ENCODE measurements at regions not wholly inside any gene's neighbourhood (a gene's known extent, or its start where the extent isn't known, plus 50 kb on each side); places are given as distances from the start of the nearest gene placed in this dataset.

- Mint-ChIP-seq H3K4me3 (ENCODE audit: unreplicated experiment) (no peak overlapping the region), H3K27me3 (ENCODE audit: insufficient read depth, unreplicated experiment) (no peaks in the 10 kb centered on the region), H3K4me1 (ENCODE audit: low read depth, unreplicated experiment) (no peaks in the 10 kb centered on the region), H3K27ac (ENCODE audit: unreplicated experiment) (no peak overlapping the region), H3K36me3 (ENCODE audit: insufficient read depth, unreplicated experiment) (peaks cover 4% of the 10 kb centered on the region), H3K9me3 (ENCODE audit: unreplicated experiment) (no peaks in the 10 kb centered on the region)
- no peak overlapping the region for H3K4me3 ChIP-seq (ENCODE audit: low read depth, low read length)
- H3K27me3 ChIP-seq (replicated peaks; ENCODE audit: control insufficient read depth, insufficient read depth, low read length), result no peaks in the 10 kb centered on the region
- POLR2A ChIA-PET, result no interaction called here
- DNase-seq, result no peak
- H3K4me1 ChIP-seq, result no peaks in the 10 kb centered on the region
- intact Hi-C loops (cut with micrococcal nuclease; ENCODE audit: unreplicated experiment), result no loop called here
- no peaks in the 10 kb centered on the region for H3K9me3 ChIP-seq
- BruUV-seq (replicated peaks), result no TSS peak
- H3K36me3 ChIP-seq (ENCODE audit: control insufficient read depth, insufficient read depth, low read length), result no peaks in the 10 kb centered on the region
- no peak for TF ChIP-seq CTCF (IDR thresholded peaks at IDR 0.05; ENCODE audit: insufficient read depth in 1 of 2, low read depth in 1 of 2, low read length in 1 of 2, severe bottlenecking in 1 of 2, unreplicated experiment in 1 of 2)
- CTCF ChIA-PET, result no interaction called here
These were observed 1983.5 kb upstream of the CELF4 start for GRCh38 chr18:39549144-39549543.

DNA sequence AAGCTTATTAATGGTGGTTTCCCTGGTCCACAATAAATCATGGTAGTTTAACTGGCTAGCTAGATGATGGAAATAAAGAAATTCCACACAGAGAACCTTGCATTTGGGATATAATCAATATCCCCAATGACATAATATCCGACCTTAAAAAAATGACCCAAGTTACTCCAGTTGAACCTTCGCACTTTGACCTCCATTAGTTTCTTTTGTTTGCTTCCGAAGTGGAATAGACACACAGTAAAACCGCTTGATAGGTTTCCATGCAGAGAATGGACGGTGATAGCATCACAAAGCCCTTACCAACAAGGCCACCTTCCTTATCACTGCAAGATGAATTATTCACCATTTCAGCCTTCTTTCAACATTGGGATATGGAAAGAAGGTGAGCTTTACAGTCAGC lies 1966.1 kb upstream of the CELF4 start:
- TF ChIP-seq CTCF (IDR thresholded peaks at IDR 0.05; ENCODE audit: insufficient read depth in 1 of 2, low read depth in 1 of 2, low read length in 1 of 2, severe bottlenecking in 1 of 2, unreplicated experiment in 1 of 2), result no peak
- H3K9me3 ChIP-seq, result no peaks in the 10 kb centered on the region
- CTCF ChIA-PET, result no interaction called here
- H3K4me1 Mint-ChIP-seq (ENCODE audit: low read depth, unreplicated experiment), result no peaks in the 10 kb centered on the region
- H3K4me1 ChIP-seq, result no peaks in the 10 kb centered on the region
- no peak overlapping the region for H3K4me3 Mint-ChIP-seq (ENCODE audit: unreplicated experiment)
- no peaks in the 10 kb centered on the region for H3K9me3 Mint-ChIP-seq (ENCODE audit: unreplicated experiment)
- no TSS peak for BruUV-seq (replicated peaks)
- H3K27ac Mint-ChIP-seq (ENCODE audit: unreplicated experiment), result no peak overlapping the region
- no peaks in the 10 kb centered on the region for H3K36me3 ChIP-seq (ENCODE audit: control insufficient read depth, insufficient read depth, low read length)
- H3K4me3 ChIP-seq (ENCODE audit: low read depth, low read length), result no peak overlapping the region
- intact Hi-C loops (cut with micrococcal nuclease; ENCODE audit: unreplicated experiment), result no loop called here
- POLR2A ChIA-PET, result no interaction called here
- no peaks in the 10 kb centered on the region for H3K27me3 Mint-ChIP-seq (ENCODE audit: insufficient read depth, unreplicated experiment)
- H3K27me3 ChIP-seq (replicated peaks; ENCODE audit: control insufficient read depth, insufficient read depth, low read length), result no peaks in the 10 kb centered on the region
- no peak for DNase-seq
- H3K36me3 Mint-ChIP-seq (ENCODE audit: insufficient read depth, unreplicated experiment), result no peaks in the 10 kb centered on the region

DNA sequence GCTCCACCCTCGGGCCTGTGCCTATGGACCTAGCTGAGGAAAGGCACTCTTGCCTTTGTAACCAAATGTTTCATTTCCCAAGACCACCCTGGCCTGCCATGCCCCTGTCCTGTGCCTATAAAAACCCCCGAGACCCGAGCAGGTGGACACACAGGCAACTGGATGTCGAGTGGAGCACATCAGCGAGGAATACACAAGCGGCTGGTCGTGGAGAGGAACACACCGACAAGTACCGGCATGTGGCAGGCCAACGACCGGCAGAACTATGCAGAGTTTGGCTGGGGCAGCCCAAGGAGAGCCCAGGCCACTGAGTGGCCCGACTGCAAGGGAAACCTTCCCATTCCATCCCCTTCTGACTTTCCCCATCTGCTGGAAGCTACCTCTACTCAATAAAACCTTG lies 1963.8 kb upstream of the CELF4 start:
- intact Hi-C loops (cut with micrococcal nuclease; ENCODE audit: unreplicated experiment), result no loop called here
- H3K27ac Mint-ChIP-seq (ENCODE audit: unreplicated experiment), result no peak overlapping the region
- no TSS peak for BruUV-seq (replicated peaks)

More for the DNA sequence above, 1963.8 kb upstream of the CELF4 start:
- no peak for TF ChIP-seq CTCF (IDR thresholded peaks at IDR 0.05; ENCODE audit: insufficient read depth in 1 of 2, low read depth in 1 of 2, low read length in 1 of 2, severe bottlenecking in 1 of 2, unreplicated experiment in 1 of 2)
- Histone ChIP-seq H3K4me3 (ENCODE audit: low read depth, low read length) (no peak overlapping the region), H3K36me3 (ENCODE audit: control insufficient read depth, insufficient read depth, low read length) (no peaks in the 10 kb centered on the region), H3K27me3 (replicated peaks; ENCODE audit: control insufficient read depth, insufficient read depth, low read length) (no peaks in the 10 kb centered on the region), H3K9me3 (no peaks in the 10 kb centered on the region), H3K4me1 (no peaks in the 10 kb centered on the region)
- no peaks in the 10 kb centered on the region for H3K36me3 Mint-ChIP-seq (ENCODE audit: insufficient read depth, unreplicated experiment)
- DNase-seq, result no peak
- no peaks in the 10 kb centered on the region for H3K27me3 Mint-ChIP-seq (ENCODE audit: insufficient read depth, unreplicated experiment)
- ChIA-PET POLR2A (no interaction called here), CTCF (no interaction called here)
- H3K4me1 Mint-ChIP-seq (ENCODE audit: low read depth, unreplicated experiment), result no peaks in the 10 kb centered on the region
- H3K9me3 Mint-ChIP-seq (ENCODE audit: unreplicated experiment), result no peaks in the 10 kb centered on the region
- H3K4me3 Mint-ChIP-seq (ENCODE audit: unreplicated experiment), result no peak overlapping the region

Data from Caco-2 (cell line).